GM20000 (cell line): ENCODE measurements at regions not wholly inside any gene's neighbourhood (a gene's known extent, or its start where the extent isn't known, plus 50 kb on each side); places are given as distances from the start of the nearest gene placed in this dataset.

Experiments used
- DNase-seq: peaks from one replicate; pipeline ENCODE4 v3.0.0; 2012; ENCODE audit warnings: low spot score
- TF ChIP-seq, protein P1 (sequence below): IDR thresholded peaks from 2 replicates; pipeline ENCODE4 v1.5.1; 2012; ENCODE audit warnings: mild to moderate bottlenecking, control low read depth; ENCODE audit errors: extremely low read depth, missing control alignments

DNA sequence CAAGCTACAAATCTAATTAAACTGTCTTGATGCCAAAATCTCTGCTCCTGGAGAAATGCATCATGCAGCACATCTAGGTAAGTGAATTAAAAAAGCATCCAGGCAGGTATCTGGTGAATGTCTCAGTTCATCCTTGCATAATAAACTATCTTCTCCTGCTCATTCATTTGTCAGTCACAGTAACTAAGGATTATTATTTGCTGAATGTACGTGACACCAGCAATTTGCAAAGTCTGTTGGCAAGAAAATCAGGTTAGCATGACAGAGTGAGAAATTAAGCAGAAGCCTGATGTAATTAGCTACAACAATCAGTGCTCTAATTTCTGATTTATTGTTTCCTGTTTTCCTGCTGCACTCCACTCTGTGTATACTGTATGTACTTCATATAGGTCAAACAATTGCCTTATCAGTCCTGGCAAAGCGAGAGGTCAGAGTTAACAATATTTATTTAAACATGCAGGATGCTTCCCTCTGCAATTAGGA is 213.6 kb downstream of the FBXO8 start:
- TF ChIP-seq, protein P1, sequence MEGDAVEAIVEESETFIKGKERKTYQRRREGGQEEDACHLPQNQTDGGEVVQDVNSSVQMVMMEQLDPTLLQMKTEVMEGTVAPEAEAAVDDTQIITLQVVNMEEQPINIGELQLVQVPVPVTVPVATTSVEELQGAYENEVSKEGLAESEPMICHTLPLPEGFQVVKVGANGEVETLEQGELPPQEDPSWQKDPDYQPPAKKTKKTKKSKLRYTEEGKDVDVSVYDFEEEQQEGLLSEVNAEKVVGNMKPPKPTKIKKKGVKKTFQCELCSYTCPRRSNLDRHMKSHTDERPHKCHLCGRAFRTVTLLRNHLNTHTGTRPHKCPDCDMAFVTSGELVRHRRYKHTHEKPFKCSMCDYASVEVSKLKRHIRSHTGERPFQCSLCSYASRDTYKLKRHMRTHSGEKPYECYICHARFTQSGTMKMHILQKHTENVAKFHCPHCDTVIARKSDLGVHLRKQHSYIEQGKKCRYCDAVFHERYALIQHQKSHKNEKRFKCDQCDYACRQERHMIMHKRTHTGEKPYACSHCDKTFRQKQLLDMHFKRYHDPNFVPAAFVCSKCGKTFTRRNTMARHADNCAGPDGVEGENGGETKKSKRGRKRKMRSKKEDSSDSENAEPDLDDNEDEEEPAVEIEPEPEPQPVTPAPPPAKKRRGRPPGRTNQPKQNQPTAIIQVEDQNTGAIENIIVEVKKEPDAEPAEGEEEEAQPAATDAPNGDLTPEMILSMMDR, result no peak
- no peak for DNase-seq

DNA sequence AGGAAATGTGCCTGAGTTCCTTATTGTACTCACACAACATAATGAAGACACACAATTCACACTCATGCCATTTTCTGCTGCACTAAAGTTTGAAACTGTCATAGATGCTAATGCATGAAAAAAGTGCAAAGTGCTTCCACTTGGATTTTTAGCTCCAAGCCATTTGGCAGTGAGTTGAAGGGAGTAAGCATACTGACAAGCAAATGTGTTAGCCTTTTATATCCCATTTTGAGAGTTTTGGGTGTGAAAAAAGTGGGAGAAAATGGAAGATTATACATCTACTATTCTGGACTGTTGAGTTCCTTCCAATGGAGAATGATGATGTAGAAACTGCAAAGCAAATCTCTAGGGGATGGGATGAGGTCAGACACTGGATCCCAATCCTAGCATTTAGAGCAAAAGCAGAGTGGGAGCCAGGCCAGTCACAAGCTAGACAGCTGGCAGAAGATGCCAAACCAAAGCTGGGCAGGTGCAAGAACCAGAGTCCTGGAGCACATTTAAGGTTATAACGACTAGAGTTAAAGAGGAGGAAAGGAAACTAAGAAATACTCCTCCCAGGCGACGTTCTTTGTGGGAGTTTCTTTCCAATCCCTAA is 216.8 kb downstream of the FBXO8 start:
- TF ChIP-seq, protein P1, result no peak
- no peak for DNase-seq

DNA sequence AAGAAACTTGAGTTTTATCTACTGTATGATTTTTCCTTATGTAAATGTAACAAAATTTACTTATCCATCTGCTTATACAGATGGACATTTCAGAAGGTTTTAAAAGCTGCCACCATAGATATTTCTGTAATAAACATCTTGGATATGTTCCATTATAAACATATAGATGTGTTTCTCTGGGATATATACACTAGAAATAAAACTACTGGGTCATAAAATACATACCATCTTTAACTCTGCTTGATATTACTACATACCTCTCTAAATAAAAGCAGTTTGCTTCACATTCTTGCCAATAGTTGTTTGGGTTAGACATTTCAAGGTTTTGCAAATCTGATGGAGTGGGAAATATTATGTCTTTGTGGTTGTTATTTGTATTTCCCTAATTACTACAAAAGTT is 220.6 kb downstream of the FBXO8 start:
- no peak for DNase-seq
- TF ChIP-seq, protein P1, result no peak

DNA sequence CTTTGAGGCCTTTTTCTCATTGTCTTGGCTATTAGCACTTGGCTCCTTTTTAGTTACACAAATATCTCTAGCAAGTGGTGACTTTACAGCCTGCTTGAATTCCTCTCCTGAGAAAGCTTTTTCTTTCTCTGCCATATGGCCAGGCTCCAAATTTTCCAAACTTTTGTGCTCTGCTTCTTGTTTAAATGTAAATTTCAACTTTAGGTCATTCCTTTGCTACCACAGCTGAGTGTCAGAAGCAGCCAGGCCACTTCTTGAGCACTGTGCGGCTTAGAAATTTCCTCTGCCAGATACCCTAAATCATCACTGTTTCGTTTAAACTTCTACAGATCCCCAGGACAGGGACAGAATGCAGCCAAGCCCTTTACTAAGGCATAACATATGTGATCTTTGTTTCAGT is 222.4 kb downstream of the FBXO8 start:
- no peak for DNase-seq
- TF ChIP-seq, protein P1, result no peak

DNA sequence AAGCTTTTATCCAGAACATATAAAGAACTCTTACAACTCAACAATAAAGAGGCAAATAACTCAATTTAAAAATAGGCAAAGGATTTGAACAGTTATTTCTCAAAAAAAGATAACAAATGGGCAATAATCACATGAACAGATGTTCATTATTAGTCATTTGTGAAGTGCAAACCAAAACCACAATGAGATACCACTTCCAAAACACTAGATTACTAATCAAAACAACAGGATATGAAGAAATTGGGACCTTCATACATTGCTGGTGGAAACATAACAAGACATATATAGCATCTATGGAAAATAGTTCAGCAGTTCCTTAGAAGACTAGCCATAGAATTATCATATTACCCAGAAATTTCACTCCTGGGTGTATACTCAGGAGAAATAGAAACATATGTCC is 224.6 kb downstream of the FBXO8 start:
- TF ChIP-seq, protein P1, result no peak
- no peak for DNase-seq

DNA sequence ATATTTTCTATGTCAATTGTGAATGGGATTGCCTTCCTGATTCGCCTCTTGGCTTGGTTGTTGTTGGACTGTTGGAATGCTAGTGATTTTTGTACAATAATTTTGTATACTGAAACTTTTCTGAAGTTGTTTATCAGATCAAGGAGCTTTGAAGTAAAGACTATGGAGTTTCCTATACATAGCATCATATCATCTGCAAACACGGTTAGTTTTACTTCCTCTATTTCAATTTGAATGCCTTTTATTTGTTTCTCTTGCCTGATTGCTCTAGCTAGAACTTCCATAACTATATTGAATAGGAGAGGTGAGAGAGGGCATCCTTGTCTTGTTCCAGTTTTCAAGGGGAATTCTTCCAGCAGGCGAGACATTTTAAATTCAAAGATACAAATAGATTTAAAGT is 226.5 kb downstream of the FBXO8 start:
- DNase-seq, result no peak

DNA sequence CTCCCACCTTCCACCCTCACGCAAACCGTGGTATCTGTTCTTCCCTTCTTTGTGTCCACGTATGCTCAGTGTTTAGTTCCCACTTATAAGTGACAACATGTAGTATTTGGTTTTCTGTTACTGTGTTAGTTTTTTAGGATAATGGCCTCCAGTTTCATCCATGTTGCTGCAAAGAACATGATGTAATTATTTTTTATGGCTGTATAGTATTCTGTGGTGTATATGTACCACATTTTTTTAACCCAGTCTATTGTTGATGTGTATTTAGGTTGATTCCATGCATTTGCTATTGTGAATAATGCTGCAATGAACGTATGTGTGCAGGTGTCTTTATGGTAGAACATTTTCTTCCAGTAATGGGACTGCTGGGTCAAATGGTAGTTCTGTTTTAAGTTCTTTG is 228.1 kb downstream of the FBXO8 start:
- TF ChIP-seq, protein P1, result no peak
- no peak for DNase-seq

More for the DNA sequence above, 226.5 kb downstream of the FBXO8 start:
- TF ChIP-seq, protein P1, result no peak
